ENCODE measurements at regions not wholly inside any gene's neighbourhood (a gene's known extent, or its start where the extent isn't known, plus 50 kb on each side); places are given as distances from the start of the nearest gene placed in this dataset.

DNA sequence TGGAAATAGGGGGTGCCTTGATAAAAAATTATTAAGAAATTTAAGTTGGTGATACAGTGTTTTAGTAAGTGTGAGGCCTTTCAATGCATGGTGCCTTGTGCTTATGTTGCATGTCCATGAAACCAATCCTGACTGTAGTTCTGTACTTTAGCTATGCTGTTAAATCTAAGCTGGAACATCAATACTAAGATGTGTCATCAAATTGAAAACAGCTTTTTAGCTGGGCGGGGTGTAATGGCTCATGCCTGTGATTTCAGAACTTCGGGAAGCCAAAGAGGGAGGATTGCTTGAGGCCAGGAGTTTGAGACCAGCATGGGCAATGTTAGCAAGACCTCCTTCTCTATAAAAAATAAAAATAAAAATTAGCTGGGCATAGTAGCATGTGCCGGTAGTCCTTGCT lies 930.3 kb upstream of the PCDH9 start:
- no peak overlapping the region for H3K4me3 ChIP-seq (ENCODE audit: low read length)
- TF ChIP-seq, protein P1, sequence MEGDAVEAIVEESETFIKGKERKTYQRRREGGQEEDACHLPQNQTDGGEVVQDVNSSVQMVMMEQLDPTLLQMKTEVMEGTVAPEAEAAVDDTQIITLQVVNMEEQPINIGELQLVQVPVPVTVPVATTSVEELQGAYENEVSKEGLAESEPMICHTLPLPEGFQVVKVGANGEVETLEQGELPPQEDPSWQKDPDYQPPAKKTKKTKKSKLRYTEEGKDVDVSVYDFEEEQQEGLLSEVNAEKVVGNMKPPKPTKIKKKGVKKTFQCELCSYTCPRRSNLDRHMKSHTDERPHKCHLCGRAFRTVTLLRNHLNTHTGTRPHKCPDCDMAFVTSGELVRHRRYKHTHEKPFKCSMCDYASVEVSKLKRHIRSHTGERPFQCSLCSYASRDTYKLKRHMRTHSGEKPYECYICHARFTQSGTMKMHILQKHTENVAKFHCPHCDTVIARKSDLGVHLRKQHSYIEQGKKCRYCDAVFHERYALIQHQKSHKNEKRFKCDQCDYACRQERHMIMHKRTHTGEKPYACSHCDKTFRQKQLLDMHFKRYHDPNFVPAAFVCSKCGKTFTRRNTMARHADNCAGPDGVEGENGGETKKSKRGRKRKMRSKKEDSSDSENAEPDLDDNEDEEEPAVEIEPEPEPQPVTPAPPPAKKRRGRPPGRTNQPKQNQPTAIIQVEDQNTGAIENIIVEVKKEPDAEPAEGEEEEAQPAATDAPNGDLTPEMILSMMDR (IDR thresholded peaks at IDR 0.05; ENCODE audit: insufficient read depth, low read depth, low read length, missing control alignments): no peak
- DNase-seq (ENCODE audit: low read depth): peak; percentile 15

DNA sequence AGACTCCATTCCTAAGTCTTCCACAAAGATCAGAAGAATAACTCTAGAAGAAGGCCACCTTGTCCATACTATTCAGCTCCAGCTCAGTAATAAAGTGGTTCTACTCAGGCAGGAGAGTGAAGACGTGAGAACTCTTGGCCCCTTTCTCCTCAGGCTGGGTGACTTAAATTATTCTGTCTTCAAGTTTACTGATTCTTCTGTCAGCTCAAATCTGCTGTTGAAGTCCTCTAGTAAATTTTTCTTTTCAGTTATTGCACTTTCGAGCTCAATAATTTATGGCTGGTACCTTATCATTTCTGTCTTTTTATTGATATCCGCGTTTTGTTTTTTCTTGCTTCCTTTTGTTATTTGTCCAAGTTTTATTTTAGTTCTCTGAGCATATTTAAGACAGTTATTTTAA lies 922.3 kb upstream of the PCDH9 start:
- TF ChIP-seq, protein P1 (IDR thresholded peaks at IDR 0.05; ENCODE audit: insufficient read depth, low read depth, low read length, missing control alignments): no peak
- no peak overlapping the region for H3K4me3 ChIP-seq (ENCODE audit: low read length)
- DNase-seq (ENCODE audit: low read depth): no peak

DNA sequence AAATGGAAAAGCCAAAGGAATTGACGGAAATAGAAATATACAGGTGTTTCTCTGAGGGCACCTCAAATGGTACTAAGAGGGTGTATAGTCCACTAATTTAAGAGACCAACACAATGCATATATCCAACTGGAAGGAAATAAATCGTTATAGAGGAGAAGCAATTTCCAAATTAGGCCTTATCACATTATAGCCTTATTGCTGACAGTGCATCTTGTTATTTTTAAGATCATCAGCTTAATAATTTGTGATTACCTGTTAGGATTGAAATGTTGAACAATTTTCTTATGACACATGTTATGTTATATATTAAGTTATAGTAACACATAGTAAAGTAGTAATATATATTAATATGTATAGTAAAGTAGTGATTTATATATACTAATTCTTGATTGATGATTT lies 915.7 kb upstream of the PCDH9 start:
- H3K4me3 ChIP-seq (ENCODE audit: low read length): no peak overlapping the region
- TF ChIP-seq, protein P1 (IDR thresholded peaks at IDR 0.05; ENCODE audit: insufficient read depth, low read depth, low read length, missing control alignments): no peak
- DNase-seq (ENCODE audit: low read depth): no peak

DNA sequence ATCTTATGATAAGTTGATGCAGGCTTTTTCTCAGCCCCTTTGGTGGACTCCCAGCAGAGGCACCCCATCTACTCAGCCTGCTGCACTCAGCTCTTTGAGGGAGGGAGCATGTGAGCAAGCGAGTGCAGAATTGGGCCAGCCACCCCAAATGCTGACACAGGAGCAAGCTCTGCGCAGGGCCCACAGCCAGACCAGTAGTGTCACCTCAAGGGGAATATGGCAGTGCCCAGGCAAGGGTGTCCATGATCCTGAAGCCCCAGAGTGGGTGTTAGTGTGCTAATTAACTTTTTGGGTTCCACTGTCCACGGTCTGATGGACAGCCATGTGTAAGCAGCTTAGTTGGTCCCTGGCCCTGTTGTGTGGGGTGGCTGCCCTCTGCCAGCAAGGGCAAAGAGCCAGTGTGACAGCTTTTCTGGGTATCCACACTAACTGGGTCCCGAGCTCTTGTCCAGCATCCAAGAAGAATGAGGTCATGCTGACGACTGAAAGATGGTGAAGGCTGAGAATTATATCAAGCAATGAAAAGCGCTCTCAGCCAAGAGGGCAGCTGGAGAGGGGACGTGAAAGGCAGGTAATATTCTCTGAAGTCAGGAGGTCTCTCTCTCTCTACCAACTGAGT lies 898.3 kb upstream of the PCDH9 start:
- H3K4me3 ChIP-seq (ENCODE audit: low read length): no peak overlapping the region
- TF ChIP-seq, protein P1 (IDR thresholded peaks at IDR 0.05; ENCODE audit: insufficient read depth, low read depth, low read length, missing control alignments): no peak
- no peak for DNase-seq (ENCODE audit: low read depth)

DNA sequence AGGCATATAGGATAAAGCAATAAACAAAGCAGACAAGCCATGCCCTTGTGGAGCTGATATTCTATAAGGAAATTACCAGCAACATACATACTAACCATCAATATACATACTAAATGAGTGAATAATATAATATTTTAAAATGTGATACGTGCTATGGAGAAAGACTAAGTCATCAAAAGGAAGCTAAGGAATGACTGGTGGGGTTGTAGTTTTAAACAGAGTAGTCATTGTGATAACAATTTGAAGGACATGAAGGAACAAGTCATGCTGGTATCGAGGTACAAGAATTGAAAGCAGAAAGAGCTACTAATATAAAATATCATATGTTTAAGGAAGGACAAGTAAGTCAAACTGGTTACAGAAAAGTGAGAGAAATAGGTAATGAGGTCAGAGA lies 894.9 kb upstream of the PCDH9 start:
- peak; percentile 83 for DNase-seq (ENCODE audit: low read depth)
- TF ChIP-seq, protein P1 (IDR thresholded peaks at IDR 0.05; ENCODE audit: insufficient read depth, low read depth, low read length, missing control alignments): no peak
- H3K4me3 ChIP-seq (ENCODE audit: low read length): peak overlapping the region; percentile 1

DNA sequence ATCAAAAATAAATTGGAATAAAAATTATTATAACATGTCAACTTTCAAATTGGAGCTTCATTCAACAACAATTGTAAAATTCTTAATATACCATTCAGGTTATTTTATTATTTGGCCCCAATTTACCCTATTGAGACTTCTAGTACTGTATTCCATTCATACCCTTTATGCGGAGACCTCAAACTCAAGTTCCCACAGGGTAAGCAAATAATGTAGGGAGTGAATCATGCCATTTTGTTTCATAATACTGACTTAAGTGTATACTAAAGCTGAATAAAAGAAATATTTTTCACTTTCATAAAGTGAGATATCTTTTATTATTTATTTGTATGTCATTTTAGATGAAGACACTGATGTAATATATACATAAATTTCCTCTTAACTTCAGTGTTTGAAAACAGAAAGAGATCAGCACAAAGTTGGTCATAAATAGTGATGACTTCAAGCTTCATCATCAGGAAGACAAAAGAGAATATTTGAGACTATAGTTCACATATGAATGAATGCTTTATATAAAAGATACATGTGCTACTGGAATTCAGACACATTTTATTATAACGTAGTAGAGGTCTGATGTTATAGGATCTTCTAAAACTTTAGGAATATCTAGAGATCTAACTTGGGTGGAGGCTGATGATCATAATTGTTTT lies 894.4 kb upstream of the PCDH9 start:
- no peak overlapping the region for H3K4me3 ChIP-seq (ENCODE audit: low read length)
- DNase-seq (ENCODE audit: low read depth): peak; percentile 65
- TF ChIP-seq, protein P1 (IDR thresholded peaks at IDR 0.05; ENCODE audit: insufficient read depth, low read depth, low read length, missing control alignments): no peak

Data from epithelial cell of esophagus (primary cell).